ENCODE measurements at regions not wholly inside any gene's neighbourhood (a gene's known extent, or its start where the extent isn't known, plus 50 kb on each side); places are given as distances from the start of the nearest gene placed in this dataset.
"Not testable (repeated sequence)": the region's sequence is repeated elsewhere in the genome, so short reads cannot be mapped to it uniquely, and the experiment has no call there.

DNA sequence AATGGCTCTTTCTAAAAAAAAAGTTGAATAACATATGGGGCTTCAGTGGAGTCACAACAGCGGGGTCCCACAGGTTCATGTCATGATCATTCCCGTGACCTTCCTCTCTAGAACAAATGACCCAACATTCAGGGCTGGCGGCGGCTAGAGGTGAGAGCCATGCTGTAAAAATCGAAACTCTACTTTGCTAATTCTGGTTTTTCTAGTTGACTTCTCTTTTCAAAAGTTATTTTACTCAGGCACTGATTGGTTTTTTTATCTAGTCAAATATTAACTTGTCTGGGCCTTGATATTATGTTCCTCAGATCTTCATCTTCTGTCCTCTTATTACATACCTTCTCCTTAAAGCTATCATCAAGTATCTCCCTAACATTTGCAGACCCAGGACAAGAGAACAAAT is 402.9 kb upstream of the SOX5 start:
- DNase-seq (ENCODE audit: low spot score) = no peak
- TF ChIP-seq, protein P1, sequence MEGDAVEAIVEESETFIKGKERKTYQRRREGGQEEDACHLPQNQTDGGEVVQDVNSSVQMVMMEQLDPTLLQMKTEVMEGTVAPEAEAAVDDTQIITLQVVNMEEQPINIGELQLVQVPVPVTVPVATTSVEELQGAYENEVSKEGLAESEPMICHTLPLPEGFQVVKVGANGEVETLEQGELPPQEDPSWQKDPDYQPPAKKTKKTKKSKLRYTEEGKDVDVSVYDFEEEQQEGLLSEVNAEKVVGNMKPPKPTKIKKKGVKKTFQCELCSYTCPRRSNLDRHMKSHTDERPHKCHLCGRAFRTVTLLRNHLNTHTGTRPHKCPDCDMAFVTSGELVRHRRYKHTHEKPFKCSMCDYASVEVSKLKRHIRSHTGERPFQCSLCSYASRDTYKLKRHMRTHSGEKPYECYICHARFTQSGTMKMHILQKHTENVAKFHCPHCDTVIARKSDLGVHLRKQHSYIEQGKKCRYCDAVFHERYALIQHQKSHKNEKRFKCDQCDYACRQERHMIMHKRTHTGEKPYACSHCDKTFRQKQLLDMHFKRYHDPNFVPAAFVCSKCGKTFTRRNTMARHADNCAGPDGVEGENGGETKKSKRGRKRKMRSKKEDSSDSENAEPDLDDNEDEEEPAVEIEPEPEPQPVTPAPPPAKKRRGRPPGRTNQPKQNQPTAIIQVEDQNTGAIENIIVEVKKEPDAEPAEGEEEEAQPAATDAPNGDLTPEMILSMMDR (conservative IDR thresholded peaks at IDR 0.05; ENCODE audit: low read depth) = no peak
- ChIA-PET POLR2A (ENCODE audit: low non-redundant PET) (no interaction called here), CTCF (no interaction called here)
- H3K27ac ChIP-seq = no peak overlapping the region

DNA sequence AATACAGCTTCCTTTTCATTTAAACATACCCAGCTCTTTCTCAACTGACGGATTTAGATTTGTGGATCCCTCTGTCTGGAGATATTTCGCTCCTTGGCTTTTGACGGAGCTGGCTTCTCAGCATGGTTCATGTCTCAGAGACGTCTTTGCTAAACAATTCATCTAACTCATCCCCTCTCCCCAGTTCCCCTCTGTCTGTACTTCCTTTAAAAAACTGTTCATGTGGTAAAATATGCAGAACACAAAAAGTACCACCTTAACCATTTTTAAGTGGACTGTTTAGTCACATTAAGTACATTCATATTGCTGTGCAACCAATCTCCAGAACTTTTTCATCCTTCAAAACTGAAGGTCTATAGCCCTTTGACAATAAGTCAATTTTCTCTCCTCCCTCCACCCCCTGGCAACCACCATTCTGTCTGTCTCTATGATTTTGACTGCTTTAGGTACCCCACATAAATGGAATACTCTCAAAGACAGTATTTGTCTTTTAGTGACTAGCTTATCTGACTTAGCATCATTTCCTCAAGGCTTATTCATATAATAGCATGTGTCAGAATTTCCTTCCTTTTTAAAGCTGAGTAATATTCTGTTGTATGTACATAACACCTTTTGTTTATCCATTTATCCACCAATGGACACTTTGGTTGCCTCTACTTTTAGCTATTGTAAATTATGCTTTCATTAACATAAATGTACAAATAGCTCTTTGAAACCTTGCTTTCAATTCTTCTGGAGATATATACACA is 399.8 kb upstream of the SOX5 start:
- H3K27ac ChIP-seq = no peak overlapping the region
- TF ChIP-seq, protein P1 (conservative IDR thresholded peaks at IDR 0.05; ENCODE audit: low read depth) = no peak
- POLR2A ChIA-PET (ENCODE audit: low non-redundant PET) = no interaction called here
- CTCF ChIA-PET = no interaction called here
- DNase-seq (ENCODE audit: low spot score) = no peak

DNA sequence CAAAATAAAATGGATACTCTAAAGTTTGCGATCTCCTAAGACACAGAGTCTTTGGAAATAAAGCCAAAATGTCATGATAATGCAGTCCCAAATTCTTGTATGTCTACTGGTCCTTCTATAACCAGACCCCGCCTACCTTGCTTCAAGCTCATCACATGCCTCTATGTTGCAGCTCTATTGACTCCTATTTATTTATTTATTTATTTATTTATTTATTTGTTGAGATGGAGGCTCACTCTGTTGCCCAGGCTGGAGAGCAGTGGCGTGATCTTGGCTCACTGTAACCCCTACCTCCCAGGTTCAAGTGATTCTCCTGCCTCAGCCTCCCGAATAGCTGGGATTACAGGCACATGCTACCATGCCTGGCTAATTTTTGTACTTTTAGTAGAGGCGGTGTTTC is 398.7 kb upstream of the SOX5 start:
- H3K27ac ChIP-seq; POLR2A ChIA-PET (ENCODE audit: low non-redundant PET); CTCF ChIA-PET; DNase-seq (ENCODE audit: low spot score): not testable (repeated sequence)

- ChIA-PET CTCF (no interaction called here), POLR2A (ENCODE audit: low non-redundant PET) (no interaction called here)
- TF ChIP-seq, protein P1 (conservative IDR thresholded peaks at IDR 0.05; ENCODE audit: low read depth) = no peak
- H3K27ac ChIP-seq = no peak overlapping the region
- DNase-seq (ENCODE audit: low spot score) = no peak
These were observed 378.8 kb upstream of the SOX5 start for GRCh38 chr12:24328261-24328660.

- TF ChIP-seq, protein P1 (conservative IDR thresholded peaks at IDR 0.05; ENCODE audit: low read depth) = no peak
- POLR2A ChIA-PET (ENCODE audit: low non-redundant PET) = no interaction called here
- CTCF ChIA-PET = no interaction called here
These were observed 375.9 kb upstream of the SOX5 start for GRCh38 chr12:24325331-24325730.

GRCh38 chr12:24307716-24308335 is 358.4 kb upstream of the SOX5 start:
- ChIA-PET POLR2A (ENCODE audit: low non-redundant PET) (no interaction called here), CTCF (no interaction called here)
- no peak for DNase-seq (ENCODE audit: low spot score)
- H3K27ac ChIP-seq = no peak overlapping the region
- TF ChIP-seq, protein P1 (conservative IDR thresholded peaks at IDR 0.05; ENCODE audit: low read depth) = no peak

More at GRCh38 chr12:24325331-24325730, 375.9 kb upstream of the SOX5 start:
- H3K27ac ChIP-seq = no peak overlapping the region
- no peak for DNase-seq (ENCODE audit: low spot score)

GRCh38 chr12:24307153-24307552 is 357.7 kb upstream of the SOX5 start:
- no peak overlapping the region for H3K27ac ChIP-seq
- POLR2A ChIA-PET (ENCODE audit: low non-redundant PET) = no interaction called here
- CTCF ChIA-PET = interaction anchor here (0.6 kb wide), 1 partner anchor 251 kb away, joined by 5 read pairs; no protein-coding TSS in a partner anchor
- TF ChIP-seq, protein P1 (conservative IDR thresholded peaks at IDR 0.05; ENCODE audit: low read depth) = no peak
- no peak for DNase-seq (ENCODE audit: low spot score)
